ENCODE measurements at regions not wholly inside any gene's neighbourhood (a gene's known extent, or its start where the extent isn't known, plus 50 kb on each side); places are given as distances from the start of the nearest gene placed in this dataset.
"Not testable (repeated sequence)": the region's sequence is repeated elsewhere in the genome, so short reads cannot be mapped to it uniquely, and the experiment has no call there.

GRCh38 chr6:67224989-67225388 lies 1410.1 kb upstream of the ADGRB3 start:
- DNase-seq (ENCODE audit: low spot score), result no peak

GRCh38 chr6:67221226-67221625 lies 1413.9 kb upstream of the ADGRB3 start:
- DNase-seq (ENCODE audit: low spot score), result no peak

DNA sequence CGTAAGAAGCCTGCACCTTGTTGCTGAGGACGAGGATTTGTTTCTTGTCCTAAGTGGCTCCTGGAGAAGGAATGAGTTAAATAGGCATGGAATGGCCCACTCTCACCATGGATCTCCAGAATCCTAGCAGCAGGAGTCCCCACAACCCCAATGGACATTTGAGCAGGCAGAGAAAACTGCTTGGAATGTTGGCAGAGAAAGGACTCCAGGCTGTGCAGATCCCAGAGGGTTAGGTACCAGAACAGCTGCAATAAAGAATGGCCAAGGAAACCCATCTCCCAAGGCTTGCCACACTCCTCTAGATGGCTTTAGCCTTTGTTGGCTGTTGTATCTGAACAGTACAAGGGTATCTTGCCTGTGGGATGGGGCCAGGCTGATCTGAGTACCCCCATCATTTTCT lies 1415.7 kb upstream of the ADGRB3 start:
- no peak for DNase-seq (ENCODE audit: low spot score)

GRCh38 chr6:67212584-67212983 lies 1422.5 kb upstream of the ADGRB3 start:
- DNase-seq (ENCODE audit: low spot score), result no peak

DNA sequence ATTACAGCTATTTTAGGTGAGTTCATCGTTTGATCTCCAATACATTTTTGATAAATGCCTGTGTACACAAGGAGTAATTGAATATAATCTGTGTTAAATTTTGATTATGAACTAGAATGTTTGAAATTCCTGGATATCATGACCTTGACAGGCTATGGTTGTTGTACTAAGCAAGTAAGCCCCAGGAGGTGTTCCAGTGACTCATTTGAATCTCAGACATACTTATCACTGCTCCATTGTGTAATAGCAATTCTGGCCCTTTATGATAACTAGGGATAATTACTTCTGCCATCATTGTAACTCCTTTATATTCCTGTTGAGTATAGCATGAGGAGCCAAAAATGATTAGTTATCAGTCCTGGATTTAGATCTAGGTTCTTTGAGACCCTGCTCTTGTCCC lies 1424.6 kb upstream of the ADGRB3 start:
- no peak for DNase-seq (ENCODE audit: low spot score)

DNA sequence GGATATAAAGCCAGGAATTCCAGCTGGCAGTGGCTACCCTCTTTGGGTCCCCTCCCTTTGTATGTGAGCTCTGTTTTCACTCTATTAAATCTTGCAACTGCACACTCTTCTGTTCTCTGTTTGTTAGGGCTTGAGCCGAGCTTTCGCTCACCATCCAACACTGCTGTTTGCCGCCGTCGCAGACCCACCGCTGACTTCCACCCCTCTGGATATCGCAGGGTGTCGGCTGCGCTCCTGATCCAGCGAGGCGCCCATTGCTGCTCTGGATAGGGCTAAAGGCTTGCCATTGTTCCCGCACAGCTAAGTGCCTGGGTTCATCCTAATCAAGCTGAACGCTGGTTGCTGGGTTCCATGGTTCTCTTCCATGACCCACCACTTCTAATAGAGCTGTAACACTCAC lies 1433.5 kb upstream of the ADGRB3 start:
- DNase-seq (ENCODE audit: low spot score), result no peak

GRCh38 chr6:67200626-67201403 lies 1434.3 kb upstream of the ADGRB3 start:
- DNase-seq (ENCODE audit: low spot score), result no peak

- no peak for DNase-seq (ENCODE audit: low spot score)
Observed at GRCh38 chr6:67199425-67199824, 1435.7 kb upstream of the ADGRB3 start.

DNA sequence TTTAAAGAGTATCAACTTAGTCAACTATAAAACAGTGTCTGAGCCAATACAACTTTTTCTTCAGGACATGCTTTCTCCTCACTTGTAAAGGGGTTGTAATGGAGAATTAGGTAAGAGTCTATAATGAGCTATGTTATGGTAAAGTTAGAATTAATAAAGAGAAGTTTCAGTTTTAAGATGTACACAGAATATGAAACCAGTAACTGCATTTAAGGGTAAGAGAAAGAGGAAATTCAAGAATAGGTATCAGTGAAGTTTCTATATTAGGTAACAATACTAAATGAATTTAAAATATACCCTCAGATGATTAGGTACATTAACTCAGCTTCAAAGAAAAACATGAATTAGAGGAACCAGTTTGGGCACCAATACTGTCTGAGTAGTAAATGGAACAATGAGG lies 1444.3 kb upstream of the ADGRB3 start:
- DNase-seq (ENCODE audit: low spot score), result no peak

DNA sequence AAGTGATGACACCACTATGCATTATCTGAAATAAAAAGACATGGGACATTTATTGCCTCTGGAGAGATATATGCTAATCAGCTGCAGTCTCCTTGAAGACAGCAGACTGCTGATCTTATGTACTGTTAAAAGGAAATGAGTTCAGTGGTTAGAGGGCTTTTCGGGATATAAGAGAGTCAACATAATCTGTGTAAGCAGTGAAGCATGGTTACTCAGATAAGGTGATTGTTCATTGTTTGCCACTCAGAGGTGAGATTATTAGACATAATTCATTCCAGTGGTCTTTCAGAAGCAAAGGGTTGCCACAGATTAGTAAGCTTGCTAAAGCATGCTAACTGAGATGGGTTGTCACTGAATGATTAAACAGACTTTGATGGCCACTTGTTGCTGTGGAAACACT lies 1450.7 kb upstream of the ADGRB3 start:
- DNase-seq (ENCODE audit: low spot score), result no peak

DNA sequence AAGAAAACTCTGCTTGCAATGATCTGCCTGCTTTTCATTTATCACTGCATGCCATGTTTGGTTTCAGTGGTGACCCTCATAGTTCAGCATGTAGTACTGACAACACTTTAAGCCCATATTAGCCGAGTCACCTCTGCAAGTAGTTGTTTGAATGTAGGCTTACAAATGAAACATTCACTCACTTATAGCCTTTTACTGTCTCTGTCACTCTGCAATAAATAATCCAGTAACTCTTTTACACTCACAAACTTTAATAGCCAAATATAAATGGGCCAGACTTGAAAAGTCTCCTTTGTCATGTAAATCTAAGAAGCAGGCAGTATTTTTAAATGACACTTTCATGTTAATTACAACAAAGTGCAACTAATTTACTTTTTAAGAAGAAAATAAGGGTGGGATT lies 1460.0 kb upstream of the ADGRB3 start:
- no peak for DNase-seq (ENCODE audit: low spot score)

DNA sequence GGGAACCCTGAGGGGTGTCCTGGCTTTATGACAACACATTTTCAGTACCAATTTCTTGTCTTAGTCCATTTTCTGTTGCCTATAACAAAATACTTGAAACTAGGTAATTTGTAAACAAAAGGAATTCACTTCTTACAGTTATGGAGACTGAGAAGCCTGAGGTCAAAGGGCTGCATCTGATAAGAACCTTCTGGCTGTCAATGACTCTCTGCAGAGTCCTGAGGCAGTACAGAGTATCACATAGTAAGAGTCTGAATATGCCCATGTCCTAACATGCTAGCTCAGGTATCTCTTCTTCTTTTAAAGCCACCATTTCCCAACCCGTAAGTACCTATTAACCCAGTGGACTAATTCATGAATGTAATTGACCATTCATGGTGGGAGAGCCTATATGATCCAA lies 1458.6 kb upstream of the EYS start:
- no peak for DNase-seq (ENCODE audit: low spot score)

- DNase-seq (ENCODE audit: low spot score), result no peak
Observed at GRCh38 chr6:67160820-67161219, 1453.8 kb upstream of the EYS start.

DNA sequence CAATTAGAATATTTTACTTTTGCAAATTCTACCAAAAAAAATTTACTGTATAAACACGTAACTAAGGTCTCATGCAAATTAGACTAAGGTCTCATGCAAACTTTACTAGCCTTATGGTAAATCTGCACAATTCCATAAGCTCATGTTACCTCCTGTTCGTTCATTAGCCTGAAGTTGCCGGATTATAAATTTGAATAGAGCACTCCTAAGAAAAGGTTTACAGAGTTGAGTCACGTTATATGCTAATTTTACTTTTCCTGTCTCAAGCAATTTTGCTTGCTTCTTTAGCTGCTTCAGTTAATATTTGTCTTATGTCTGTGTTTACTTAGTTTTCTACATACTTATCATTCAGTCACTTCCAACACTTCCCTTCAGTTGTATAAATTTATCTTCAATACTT lies 1434.0 kb upstream of the EYS start:
- no peak for DNase-seq (ENCODE audit: low spot score)

GRCh38 chr6:67133973-67134372 lies 1426.9 kb upstream of the EYS start:
- DNase-seq (ENCODE audit: low spot score), result no peak

DNA sequence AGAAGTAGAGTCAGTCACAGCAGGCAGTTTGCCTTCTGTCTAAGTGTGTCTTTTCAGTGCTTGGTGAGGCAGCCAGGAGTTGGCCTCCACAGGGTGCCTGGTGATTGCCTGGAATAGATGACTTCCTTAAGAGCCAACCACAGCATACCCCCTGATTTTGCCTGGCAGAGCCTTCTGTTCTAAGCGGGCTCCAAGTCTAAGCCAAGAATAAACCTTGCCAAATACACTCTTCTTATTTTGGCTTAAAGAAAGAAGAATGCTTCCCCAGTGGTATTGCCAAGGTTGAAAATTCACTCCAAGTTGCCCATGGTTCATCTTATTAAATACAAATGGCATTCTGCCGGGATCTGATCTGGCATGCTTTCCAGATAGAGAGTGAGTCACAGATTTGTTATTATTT lies 1424.8 kb upstream of the EYS start:
- DNase-seq (ENCODE audit: low spot score), result no peak

GRCh38 chr6:67129780-67130179 lies 1422.8 kb upstream of the EYS start:
- DNase-seq (ENCODE audit: low spot score), result no peak

DNA sequence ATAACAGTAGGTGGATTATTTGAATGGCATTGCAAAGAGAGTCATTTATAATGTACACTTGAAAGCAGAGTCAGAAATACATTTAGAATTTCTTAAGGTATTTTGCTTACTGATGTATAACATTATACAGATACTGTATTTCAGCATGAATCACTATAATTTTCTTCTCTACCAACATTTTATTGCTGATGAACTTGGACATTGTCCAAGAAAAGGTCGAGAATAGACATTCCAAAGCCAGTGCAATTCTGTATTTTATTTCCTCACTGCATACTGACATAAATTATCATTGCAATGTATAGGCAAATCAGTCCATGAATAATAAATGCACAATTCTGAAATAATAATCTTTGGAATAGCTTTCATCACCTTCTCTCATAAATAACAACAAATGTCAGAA lies 1420.0 kb upstream of the EYS start:
- DNase-seq (ENCODE audit: low spot score), result no peak

- DNase-seq (ENCODE audit: low spot score), result no peak
Observed at GRCh38 chr6:67121115-67121514, 1414.1 kb upstream of the EYS start.

DNA sequence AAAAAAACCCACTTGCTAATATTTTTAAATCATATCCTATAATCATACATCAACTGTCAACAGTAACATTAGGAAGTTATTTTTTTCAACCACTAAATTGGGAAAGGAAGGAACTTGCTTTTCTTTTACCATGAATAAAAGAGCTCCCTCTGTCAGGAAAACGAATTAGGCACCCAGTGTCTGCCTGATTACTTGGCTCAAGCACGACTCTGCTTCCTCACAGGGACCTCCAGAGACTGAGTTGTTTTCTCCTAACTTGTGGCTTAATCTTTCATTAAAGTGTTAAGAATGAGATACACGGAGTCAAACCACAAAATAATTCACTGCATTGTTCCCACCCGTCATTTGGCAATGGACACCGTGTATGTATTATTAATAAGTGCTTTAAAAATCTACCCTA lies 1405.1 kb upstream of the EYS start:
- no peak for DNase-seq (ENCODE audit: low spot score)

DNA sequence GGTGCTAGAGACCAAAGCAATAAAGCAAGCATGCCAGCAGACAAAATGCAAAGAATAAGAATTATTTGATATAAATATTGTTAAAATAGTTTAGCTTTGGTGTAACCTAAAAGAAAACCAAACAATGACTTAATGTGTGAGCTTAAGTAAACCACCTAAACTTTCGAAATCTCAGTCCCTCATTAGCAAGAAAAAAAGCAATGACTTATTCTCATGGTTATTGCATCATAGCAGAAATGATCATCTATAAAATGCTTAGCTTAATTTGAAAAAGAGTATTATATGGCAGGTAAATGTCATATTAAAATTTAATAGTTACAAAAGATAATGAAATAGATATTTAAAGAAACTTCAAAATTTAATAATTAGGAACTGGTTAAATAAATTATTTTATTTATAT lies 1395.7 kb upstream of the EYS start:
- no peak for DNase-seq (ENCODE audit: low spot score)

DNA sequence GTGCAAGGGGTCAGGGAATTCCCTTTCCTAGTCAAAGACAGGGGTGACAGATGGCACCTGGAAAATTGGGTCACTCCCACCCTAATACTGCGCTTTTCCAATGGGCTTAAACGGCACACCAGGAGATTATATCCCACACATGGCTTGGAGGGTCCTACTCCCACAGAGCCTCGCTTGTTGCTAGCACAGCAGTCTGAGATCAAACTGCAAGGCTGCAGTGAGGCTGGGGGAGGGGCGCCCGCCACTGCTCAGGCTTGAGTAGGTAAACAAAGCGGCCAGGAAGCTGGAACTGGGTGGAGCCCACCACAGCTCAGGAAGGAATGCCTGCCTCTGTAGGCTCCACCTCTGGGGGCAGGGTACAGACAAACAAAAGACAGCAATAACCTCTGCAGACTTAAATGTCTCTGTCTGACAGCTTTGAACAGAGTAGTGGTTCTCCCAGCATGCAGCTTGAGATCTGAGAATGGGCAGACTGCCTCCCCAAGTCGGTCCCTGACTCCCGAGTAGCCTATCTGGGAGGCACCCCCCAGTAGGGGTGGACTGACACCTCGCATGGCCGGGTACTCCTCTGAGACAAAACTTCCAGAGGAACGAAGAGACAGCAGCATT lies 1388.7 kb upstream of the EYS start:
- not testable (repeated sequence) for DNase-seq (ENCODE audit: low spot score)

- no peak for DNase-seq (ENCODE audit: low spot score)
Observed at GRCh38 chr6:67094431-67094946, 1387.5 kb upstream of the EYS start.

- DNase-seq (ENCODE audit: low spot score), result no peak
Observed at GRCh38 chr6:67073938-67074337, 1366.9 kb upstream of the EYS start.

All from kidney capillary endothelial cell (primary cell).